ENCODE measurements at regions not wholly inside any gene's neighbourhood (a gene's known extent, or its start where the extent isn't known, plus 50 kb on each side); places are given as distances from the start of the nearest gene placed in this dataset.

DNA sequence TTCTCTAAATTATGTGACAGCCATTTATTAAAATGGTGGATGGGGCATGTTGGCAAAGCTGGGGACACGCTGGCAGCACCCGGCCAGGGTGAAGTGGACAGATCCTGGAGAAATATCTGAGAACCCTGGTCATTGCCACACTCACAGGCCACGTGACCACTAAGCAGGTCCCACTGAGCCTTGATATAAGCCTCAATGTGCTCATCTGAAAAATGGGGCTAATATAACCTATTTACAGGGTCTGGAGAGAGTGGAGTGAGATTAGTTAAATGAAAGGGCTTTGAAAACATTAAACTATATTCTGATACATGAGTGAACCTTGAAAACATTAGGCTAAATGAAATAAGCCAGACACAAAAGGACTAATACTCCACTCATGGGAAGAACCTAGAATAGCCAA lies 108.9 kb downstream of the RBFOX3 start:
- Mint-ChIP-seq H3K27ac (no peak overlapping the region), H3K9me3 (peaks cover 0 to 2% (median 0%) of the 10 kb centered on the region in 7 donors), H3K4me3 (no peak overlapping the region), H3K4me1 (no peaks in the 10 kb centered on the region), H3K27me3 (peaks cover 6% of the 10 kb centered on the region), H3K36me3 (no peaks in the 10 kb centered on the region)
- DNase-seq (no peak), ATAC-seq (ENCODE audit: low read depth in 2 of 2) (no peak)
- no peaks in the 10 kb centered on the region for H3K27me3 ChIP-seq (ENCODE audit: control insufficient read depth, insufficient read depth, low read length)
- no peak overlapping the region for H3K4me3 ChIP-seq (ENCODE audit: low read depth, low read length)
- H3K4me1 ChIP-seq (ENCODE audit: control insufficient read depth, insufficient read depth, low read length, poor library complexity, severe bottlenecking), result no peaks in the 10 kb centered on the region
- H3K27ac ChIP-seq (ENCODE audit: insufficient read depth, low read length, poor library complexity, severe bottlenecking), result no peak overlapping the region
- H3K36me3 ChIP-seq (ENCODE audit: control insufficient read depth, insufficient read depth, low read length), result no peaks in the 10 kb centered on the region
- no peaks in the 10 kb centered on the region for H3K9me3 ChIP-seq (ENCODE audit: control insufficient read depth in 2 of 2, low read length in 2 of 2)

DNA sequence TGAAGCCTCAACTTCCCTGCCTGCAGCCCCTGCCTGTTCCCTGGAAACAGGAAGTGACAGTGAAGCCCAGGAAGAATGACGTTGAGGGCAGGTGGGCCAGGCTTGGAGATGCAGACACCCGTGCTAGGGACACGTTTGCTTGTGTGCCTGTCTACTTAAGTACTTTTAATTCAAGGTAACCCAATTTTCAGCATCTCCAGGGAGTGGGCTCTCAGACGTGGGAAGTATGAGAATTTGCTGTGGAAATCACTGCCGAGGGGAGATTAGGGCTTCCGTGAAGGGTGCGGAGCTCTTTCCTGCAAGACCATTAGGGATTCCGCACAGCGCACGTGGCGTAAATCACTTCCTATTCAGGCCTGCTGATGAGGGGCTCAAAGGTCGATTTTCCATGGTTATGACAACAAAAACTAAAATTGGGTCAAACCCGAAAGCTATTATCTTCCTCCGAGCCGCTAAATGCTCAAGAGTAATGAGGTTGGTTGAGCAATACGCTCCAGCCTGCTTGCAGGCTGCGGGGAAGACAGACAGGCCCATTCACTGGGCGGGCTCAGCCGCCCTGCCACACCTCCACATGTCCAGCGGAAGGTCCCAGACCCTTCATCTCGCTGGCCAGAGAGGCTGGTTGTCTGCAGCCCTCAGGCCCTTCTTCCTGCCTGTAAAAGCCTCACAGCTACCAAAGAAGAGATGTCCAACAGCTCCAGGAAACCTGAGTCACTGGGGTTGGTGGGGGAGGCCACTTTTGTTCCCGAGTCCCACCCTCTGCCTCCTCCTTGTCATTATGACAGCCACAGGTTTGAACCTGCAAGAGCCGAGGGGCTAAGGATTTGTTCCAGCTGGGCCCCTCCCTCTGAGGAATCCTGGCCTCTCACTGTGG lies 109.9 kb downstream of the RBFOX3 start:
- peak overlapping the region in 1 of 3 donors; percentile 23 for H3K27ac Mint-ChIP-seq

DNA sequence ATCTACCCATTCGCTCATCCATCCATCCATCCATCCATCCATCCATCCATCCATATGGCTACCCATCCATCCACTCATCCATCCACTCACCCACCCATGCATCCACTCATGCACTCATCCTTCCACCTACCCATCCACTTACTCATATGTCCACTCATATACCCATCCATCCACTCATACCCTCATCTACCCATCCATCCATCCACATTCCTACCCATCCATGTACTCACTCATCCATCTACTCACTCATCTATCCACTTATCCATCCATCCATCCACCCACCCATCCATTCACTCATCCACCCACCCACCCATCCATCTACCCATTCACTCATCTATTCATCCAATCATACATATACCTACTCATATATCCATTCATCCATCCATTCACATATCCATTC lies 112.0 kb downstream of the RBFOX3 start:
- Histone ChIP-seq H3K9me3 (ENCODE audit: control insufficient read depth in 2 of 2, low read length in 2 of 2) (no peaks in the 10 kb centered on the region), H3K4me3 (ENCODE audit: low read depth, low read length) (no peak overlapping the region), H3K27ac (ENCODE audit: insufficient read depth, low read length, poor library complexity, severe bottlenecking) (no peak overlapping the region), H3K27me3 (ENCODE audit: control insufficient read depth, insufficient read depth, low read length) (no peaks in the 10 kb centered on the region), H3K4me1 (ENCODE audit: control insufficient read depth, insufficient read depth, low read length, poor library complexity, severe bottlenecking) (no peaks in the 10 kb centered on the region), H3K36me3 (ENCODE audit: control insufficient read depth, insufficient read depth, low read length) (no peaks in the 10 kb centered on the region)
- Mint-ChIP-seq H3K27ac (no peak overlapping the region), H3K36me3 (no peaks in the 10 kb centered on the region), H3K9me3 (peaks cover 0 to 2% (median 0%) of the 10 kb centered on the region in 7 donors), H3K27me3 (peaks cover 6% of the 10 kb centered on the region), H3K4me3 (no peak overlapping the region), H3K4me1 (no peaks in the 10 kb centered on the region)
- DNase-seq (no peak), ATAC-seq (ENCODE audit: low read depth in 2 of 2) (no peak)

More for the DNA sequence above, 109.9 kb downstream of the RBFOX3 start:
- Histone ChIP-seq H3K27ac (ENCODE audit: insufficient read depth, low read length, poor library complexity, severe bottlenecking) (no peak overlapping the region), H3K4me1 (ENCODE audit: control insufficient read depth, insufficient read depth, low read length, poor library complexity, severe bottlenecking) (no peaks in the 10 kb centered on the region), H3K4me3 (ENCODE audit: low read depth, low read length) (no peak overlapping the region), H3K27me3 (ENCODE audit: control insufficient read depth, insufficient read depth, low read length) (no peaks in the 10 kb centered on the region), H3K36me3 (ENCODE audit: control insufficient read depth, insufficient read depth, low read length) (no peaks in the 10 kb centered on the region), H3K9me3 (ENCODE audit: control insufficient read depth in 2 of 2, low read length in 2 of 2) (no peaks in the 10 kb centered on the region)
- ATAC-seq (ENCODE audit: low read depth in 2 of 2) (no peak), DNase-seq (no peak)
- H3K36me3 Mint-ChIP-seq, result no peaks in the 10 kb centered on the region
- H3K9me3 Mint-ChIP-seq, result peaks cover 0 to 2% (median 0%) of the 10 kb centered on the region in 7 donors
- no peaks in the 10 kb centered on the region for H3K4me1 Mint-ChIP-seq
- no peak overlapping the region for H3K4me3 Mint-ChIP-seq
- peaks cover 6% of the 10 kb centered on the region for H3K27me3 Mint-ChIP-seq

DNA sequence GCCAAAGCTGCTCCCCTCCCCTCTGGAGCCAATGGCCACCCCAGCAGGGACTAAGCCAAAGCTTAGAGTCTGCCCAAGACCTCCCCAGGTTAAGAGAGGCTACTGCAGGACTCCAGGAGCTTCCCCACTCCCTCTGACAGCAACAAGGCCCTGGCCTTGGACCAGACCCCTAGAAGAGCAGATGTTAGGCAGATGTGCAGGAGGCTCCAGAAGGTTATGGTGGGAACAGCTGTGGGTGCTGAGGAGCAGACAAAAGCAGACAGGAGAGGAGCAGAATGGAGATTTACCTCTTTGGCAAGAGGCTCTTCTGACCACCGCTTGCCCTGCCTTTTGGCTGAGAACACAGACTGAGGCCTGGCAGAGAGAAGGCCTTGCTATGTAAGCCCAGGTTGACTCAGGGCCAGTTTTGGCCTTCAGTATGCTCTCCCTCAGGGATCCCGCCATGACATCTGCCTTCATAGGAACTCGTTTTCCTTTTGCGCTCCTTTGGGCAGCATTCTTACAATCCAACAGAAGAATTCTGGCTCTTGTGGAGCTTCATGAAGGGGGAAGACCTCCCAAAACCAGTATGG lies 113.0 kb downstream of the RBFOX3 start:
- Histone ChIP-seq H3K4me1 (ENCODE audit: control insufficient read depth, insufficient read depth, low read length, poor library complexity, severe bottlenecking) (no peaks in the 10 kb centered on the region), H3K4me3 (ENCODE audit: low read depth, low read length) (no peak overlapping the region), H3K27ac (ENCODE audit: insufficient read depth, low read length, poor library complexity, severe bottlenecking) (no peak overlapping the region), H3K36me3 (ENCODE audit: control insufficient read depth, insufficient read depth, low read length) (no peaks in the 10 kb centered on the region), H3K9me3 (ENCODE audit: control insufficient read depth in 2 of 2, low read length in 2 of 2) (no peaks in the 10 kb centered on the region), H3K27me3 (ENCODE audit: control insufficient read depth, insufficient read depth, low read length) (no peaks in the 10 kb centered on the region)
- no peak overlapping the region for H3K4me3 Mint-ChIP-seq
- peaks cover 0 to 3% (median 0%) of the 10 kb centered on the region in 7 donors for H3K9me3 Mint-ChIP-seq
- no peaks in the 10 kb centered on the region for H3K4me1 Mint-ChIP-seq
- ATAC-seq (ENCODE audit: low read depth in 2 of 2), result no peak
- H3K27ac Mint-ChIP-seq, result no peak overlapping the region
- peaks cover 6% of the 10 kb centered on the region for H3K27me3 Mint-ChIP-seq
- no peak for DNase-seq
- no peaks in the 10 kb centered on the region for H3K36me3 Mint-ChIP-seq

DNA sequence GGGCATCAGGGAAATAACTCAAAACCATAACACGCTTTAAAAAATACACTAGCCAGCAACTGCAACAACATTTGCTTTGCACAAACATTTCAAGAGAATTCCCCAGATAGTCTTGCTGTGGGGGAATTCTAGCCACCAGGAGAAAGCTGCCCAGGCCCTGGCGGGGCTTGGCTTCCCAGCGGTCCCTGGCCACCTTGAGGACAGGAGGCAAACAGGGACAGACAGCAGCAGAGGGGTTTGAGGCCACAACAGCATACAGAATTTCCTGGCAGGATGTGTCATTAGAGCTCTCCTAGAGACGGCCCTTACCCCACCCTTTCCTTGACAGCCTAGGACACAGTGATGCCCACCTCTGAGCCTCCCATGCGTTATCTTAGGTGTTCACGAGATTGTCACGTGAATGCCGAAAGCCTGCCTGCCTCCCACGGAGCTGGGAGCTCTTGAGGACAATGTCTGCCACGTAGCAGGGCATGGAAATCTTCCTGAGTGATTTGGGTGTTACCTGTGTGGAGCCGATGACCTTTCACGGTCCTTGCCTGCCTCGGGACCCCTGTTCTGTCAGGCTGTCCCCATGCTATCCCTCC lies 114.3 kb downstream of the RBFOX3 start:
- peaks cover 6% of the 10 kb centered on the region for H3K27me3 Mint-ChIP-seq
- H3K9me3 ChIP-seq (ENCODE audit: control insufficient read depth in 2 of 2, low read length in 2 of 2), result no peaks in the 10 kb centered on the region
- no peaks in the 10 kb centered on the region for H3K27me3 ChIP-seq (ENCODE audit: control insufficient read depth, insufficient read depth, low read length)
- H3K4me1 Mint-ChIP-seq, result no peaks in the 10 kb centered on the region
- H3K36me3 Mint-ChIP-seq, result no peaks in the 10 kb centered on the region
- H3K9me3 Mint-ChIP-seq, result peaks cover 0 to 7% (median 2%) of the 10 kb centered on the region in 7 donors
- H3K4me1 ChIP-seq (ENCODE audit: control insufficient read depth, insufficient read depth, low read length, poor library complexity, severe bottlenecking), result no peaks in the 10 kb centered on the region
- H3K4me3 Mint-ChIP-seq, result no peak overlapping the region
- H3K36me3 ChIP-seq (ENCODE audit: control insufficient read depth, insufficient read depth, low read length), result no peaks in the 10 kb centered on the region
- H3K27ac Mint-ChIP-seq, result no peak overlapping the region
- DNase-seq (no peak), ATAC-seq (ENCODE audit: low read depth in 2 of 2) (no peak)
- H3K4me3 ChIP-seq (ENCODE audit: low read depth, low read length), result no peak overlapping the region
- H3K27ac ChIP-seq (ENCODE audit: insufficient read depth, low read length, poor library complexity, severe bottlenecking), result no peak overlapping the region

DNA sequence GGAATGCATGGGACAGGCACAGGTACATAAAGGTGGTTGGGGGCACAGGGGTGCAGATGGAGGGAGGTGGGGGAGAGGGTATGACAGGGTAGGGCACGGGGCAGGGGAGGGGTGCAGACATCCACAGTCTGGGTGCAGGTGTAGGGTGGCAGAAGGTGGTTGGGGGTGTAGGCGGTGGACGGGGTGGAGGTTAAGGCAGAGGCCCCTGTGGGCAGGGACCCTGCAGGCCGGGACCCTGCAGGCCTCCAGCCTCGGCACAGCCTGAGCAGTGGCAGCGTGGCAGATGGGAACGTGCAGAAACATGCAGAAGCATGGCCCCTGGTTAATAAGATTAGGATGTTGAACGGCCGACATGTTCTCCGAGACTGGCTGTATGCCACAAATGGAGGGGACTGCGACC lies 115.2 kb downstream of the RBFOX3 start:
- Histone ChIP-seq H3K27me3 (ENCODE audit: control insufficient read depth, insufficient read depth, low read length) (no peaks in the 10 kb centered on the region), H3K4me3 (ENCODE audit: low read depth, low read length) (no peak overlapping the region), H3K27ac (ENCODE audit: insufficient read depth, low read length, poor library complexity, severe bottlenecking) (no peak overlapping the region), H3K36me3 (ENCODE audit: control insufficient read depth, insufficient read depth, low read length) (no peaks in the 10 kb centered on the region), H3K4me1 (ENCODE audit: control insufficient read depth, insufficient read depth, low read length, poor library complexity, severe bottlenecking) (no peaks in the 10 kb centered on the region), H3K9me3 (ENCODE audit: control insufficient read depth in 2 of 2, low read length in 2 of 2) (no peaks in the 10 kb centered on the region)
- no peak overlapping the region for H3K27ac Mint-ChIP-seq
- no peak overlapping the region for H3K4me3 Mint-ChIP-seq
- DNase-seq, result no peak
- H3K9me3 Mint-ChIP-seq, result peaks cover 0 to 7% (median 2%) of the 10 kb centered on the region in 7 donors
- ATAC-seq (ENCODE audit: low read depth in 2 of 2), result no peak
- H3K4me1 Mint-ChIP-seq, result no peaks in the 10 kb centered on the region
- no peaks in the 10 kb centered on the region for H3K36me3 Mint-ChIP-seq
- peaks cover 6% of the 10 kb centered on the region for H3K27me3 Mint-ChIP-seq

DNA sequence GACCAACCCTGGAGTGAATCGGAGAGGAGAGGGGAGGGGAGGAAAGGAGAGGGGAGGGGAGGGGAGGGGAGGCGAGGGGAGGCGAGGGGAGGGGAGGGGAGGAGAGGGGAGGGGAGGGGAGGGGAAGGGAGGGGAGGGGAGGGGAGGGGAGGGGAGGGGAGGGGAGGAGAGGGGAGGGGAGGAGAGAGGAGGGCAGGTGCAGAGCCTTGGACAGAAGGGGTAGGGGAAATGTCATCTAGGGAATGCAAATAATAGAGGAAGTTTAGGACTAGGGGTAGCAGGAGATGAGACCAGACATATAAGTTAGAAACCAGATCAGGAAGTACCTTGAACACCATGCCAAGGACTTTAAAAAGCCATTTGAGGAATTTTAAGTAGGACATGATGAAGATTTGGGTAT lies 119.8 kb downstream of the RBFOX3 start:
- Histone ChIP-seq H3K9me3 (ENCODE audit: control insufficient read depth in 2 of 2, low read length in 2 of 2) (no peaks in the 10 kb centered on the region), H3K27ac (ENCODE audit: insufficient read depth, low read length, poor library complexity, severe bottlenecking) (no peak overlapping the region), H3K4me1 (ENCODE audit: control insufficient read depth, insufficient read depth, low read length, poor library complexity, severe bottlenecking) (no peaks in the 10 kb centered on the region), H3K36me3 (ENCODE audit: control insufficient read depth, insufficient read depth, low read length) (no peaks in the 10 kb centered on the region), H3K4me3 (ENCODE audit: low read depth, low read length) (no peak overlapping the region), H3K27me3 (ENCODE audit: control insufficient read depth, insufficient read depth, low read length) (no peaks in the 10 kb centered on the region)
- H3K4me3 Mint-ChIP-seq, result no peak overlapping the region
- peaks cover 0 to 2% (median 0%) of the 10 kb centered on the region in 4 donors for H3K4me1 Mint-ChIP-seq
- H3K27me3 Mint-ChIP-seq, result peaks cover 12% of the 10 kb centered on the region
- no peak overlapping the region for H3K27ac Mint-ChIP-seq
- H3K36me3 Mint-ChIP-seq, result no peaks in the 10 kb centered on the region
- no peak for DNase-seq
- ATAC-seq (ENCODE audit: low read depth in 2 of 2), result no peak
- peaks cover 0 to 7% (median 2%) of the 10 kb centered on the region in 7 donors for H3K9me3 Mint-ChIP-seq

All from CD4-positive, CD25-positive, alpha-beta regulatory T cell (primary cell).